MM.1S (cell line): ENCODE measurements at regions not wholly inside any gene's neighbourhood (a gene's known extent, or its start where the extent isn't known, plus 50 kb on each side); places are given as distances from the start of the nearest gene placed in this dataset.

Experiments
- DNase-seq: peaks from one replicate; pipeline ENCODE4 v3.0.0-alpha.2; 2015
- H2AFZ ChIP-seq: fragments of 300-600 bp; sonication (generic); 2 replicates; pipeline ENCODE4 v1.6.0; 2016; ENCODE audit warnings: antibody characterized with exemption, low read length
- H3F3A ChIP-seq: fragments of 300-600 bp; sonication (generic); 2 replicates; pipeline ENCODE4 v1.6.1; 2016; ENCODE audit warnings: mild to moderate bottlenecking, antibody characterized with exemption, low read length, moderate library complexity, mixed read lengths; ENCODE audit not compliant: insufficient read depth
- H3K27ac ChIP-seq: fragments of 300-600 bp; sonication (generic); 2 replicates; pipeline ENCODE4 v1.5.1; 2016; ENCODE audit warnings: mild to moderate bottlenecking, low read length
- H3K27me3 ChIP-seq: fragments of 300-600 bp; sonication (generic); replicated peaks from 2 replicates; pipeline ENCODE4 v1.6.0; 2016; ENCODE audit warnings: low read length; ENCODE audit not compliant: insufficient read depth
- H3K36me3 ChIP-seq: fragments of 300-600 bp; sonication (generic); replicated peaks from 2 replicates; pipeline ENCODE4 v1.6.1; 2016; ENCODE audit warnings: mild to moderate bottlenecking, low read length, mixed read lengths; ENCODE audit not compliant: insufficient read depth
- H3K4me1 ChIP-seq: fragments of 300-600 bp; sonication (generic); 2 replicates; pipeline ENCODE4 v1.6.1; 2016; ENCODE audit warnings: low read length, mixed read lengths
- H3K4me2 ChIP-seq: fragments of 300-600 bp; sonication (generic); 2 replicates; pipeline ENCODE4 v1.6.0; 2016; ENCODE audit warnings: low read depth, low read length
- H3K4me3 ChIP-seq: fragments of 300-600 bp; sonication (generic); 2 replicates; pipeline ENCODE4 v1.5.1; 2016; ENCODE audit warnings: low read length, mixed read lengths
- H3K79me2 ChIP-seq: fragments of 300-600 bp; sonication (generic); 2 replicates; pipeline ENCODE4 v1.6.1; 2016; ENCODE audit warnings: mixed run types, low read length, mixed read lengths
- H3K9ac ChIP-seq: fragments of 300-600 bp; sonication (generic); 2 replicates; pipeline ENCODE4 v1.6.1; 2016; ENCODE audit warnings: low read length, mixed read lengths
- H3K9me2 ChIP-seq: fragments of 300-600 bp; sonication (generic); replicated peaks from 2 replicates; pipeline ENCODE4 v1.6.1; 2016; ENCODE audit warnings: mild to moderate bottlenecking, low read length, mixed read lengths; ENCODE audit not compliant: insufficient read depth
- H3K9me3 ChIP-seq: fragments of 300-600 bp; sonication (generic); replicated peaks from 2 replicates; pipeline ENCODE4 v1.6.1; 2016; ENCODE audit warnings: mild to moderate bottlenecking, low read length, mixed read lengths; ENCODE audit not compliant: insufficient read depth
- H4K20me1 ChIP-seq: fragments of 300-600 bp; sonication (generic); 2 replicates; pipeline ENCODE4 v1.6.1; 2016; ENCODE audit warnings: mild to moderate bottlenecking, low read length, moderate library complexity, mixed read lengths; ENCODE audit not compliant: insufficient read depth
- CTCF ChIP-seq: fragments of 300-600 bp; sonication (generic); IDR thresholded peaks from 2 replicates; pipeline ENCODE4 v1.5.1; 2016; ENCODE audit warnings: antibody characterized with exemption, low read length, mixed read lengths
- EZH2 ChIP-seq: fragments of 300-600 bp; sonication (generic); optimal IDR thresholded peaks from 2 replicates; pipeline ENCODE3; 2017; ENCODE audit warnings: low read depth, mild to moderate bottlenecking, antibody characterized with exemption, low read length, mixed read lengths
- EZH2phosphoT487 ChIP-seq: fragments of 300-600 bp; sonication (generic); IDR thresholded peaks from 2 replicates; pipeline ENCODE4 v1.6.1; 2018; ENCODE audit warnings: antibody characterized with exemption, low read length

- no peaks in the 10 kb centered on the region for H3K4me1 ChIP-seq
- H2AFZ ChIP-seq, result no peak overlapping the region
- no peaks in the 10 kb centered on the region for H3F3A ChIP-seq
- no peaks in the 10 kb centered on the region for H3K9me2 ChIP-seq
- H3K4me3 ChIP-seq, result no peak overlapping the region
- TF ChIP-seq EZH2phosphoT487, result no peak
- TF ChIP-seq CTCF, result no peak
- no peak for TF ChIP-seq EZH2
- H3K9ac ChIP-seq, result no peak overlapping the region
- no peaks in the 10 kb centered on the region for H3K27me3 ChIP-seq
- no peak for DNase-seq
- H3K4me2 ChIP-seq, result no peak overlapping the region
- no peaks in the 10 kb centered on the region for H4K20me1 ChIP-seq
- no peak overlapping the region for H3K27ac ChIP-seq
- no peaks in the 10 kb centered on the region for H3K36me3 ChIP-seq
- no peaks in the 10 kb centered on the region for H3K9me3 ChIP-seq
- no peaks in the 10 kb centered on the region for H3K79me2 ChIP-seq
These were observed 537.4 kb upstream of the CDH5 start for GRCh38 chr16:65829076-65829475.

GRCh38 chr16:65828296-65828695, 538.2 kb upstream of the CDH5 start:
- no peak overlapping the region for H3K4me3 ChIP-seq
- H3K4me2 ChIP-seq, result no peak overlapping the region
- H3F3A ChIP-seq, result no peaks in the 10 kb centered on the region
- no peaks in the 10 kb centered on the region for H3K27me3 ChIP-seq
- no peaks in the 10 kb centered on the region for H4K20me1 ChIP-seq
- no peak overlapping the region for H2AFZ ChIP-seq
- no peak for DNase-seq
- H3K9me2 ChIP-seq, result no peaks in the 10 kb centered on the region
- TF ChIP-seq EZH2phosphoT487 (no peak), CTCF (no peak), EZH2 (no peak)
- H3K9ac ChIP-seq, result no peak overlapping the region
- no peaks in the 10 kb centered on the region for H3K79me2 ChIP-seq
- H3K4me1 ChIP-seq, result no peaks in the 10 kb centered on the region
- H3K27ac ChIP-seq, result no peak overlapping the region
- no peaks in the 10 kb centered on the region for H3K9me3 ChIP-seq
- no peaks in the 10 kb centered on the region for H3K36me3 ChIP-seq

- no peak for TF ChIP-seq EZH2
- TF ChIP-seq EZH2phosphoT487, result no peak
- no peak for TF ChIP-seq CTCF
- Histone ChIP-seq H4K20me1 (no peaks in the 10 kb centered on the region), H3K4me3 (no peak overlapping the region), H3K36me3 (no peaks in the 10 kb centered on the region), H2AFZ (no peak overlapping the region), H3K4me2 (no peak overlapping the region), H3K9ac (no peak overlapping the region), H3F3A (no peaks in the 10 kb centered on the region), H3K9me3 (no peaks in the 10 kb centered on the region), H3K79me2 (no peaks in the 10 kb centered on the region), H3K27ac (no peak overlapping the region), H3K27me3 (no peaks in the 10 kb centered on the region), H3K9me2 (no peaks in the 10 kb centered on the region), H3K4me1 (no peaks in the 10 kb centered on the region)
- DNase-seq, result no peak
These were observed 539.3 kb upstream of the CDH5 start for GRCh38 chr16:65827231-65827630.
